ENCODE measurements at regions not wholly inside any gene's neighbourhood (a gene's known extent, or its start where the extent isn't known, plus 50 kb on each side); places are given as distances from the start of the nearest gene placed in this dataset.

DNA sequence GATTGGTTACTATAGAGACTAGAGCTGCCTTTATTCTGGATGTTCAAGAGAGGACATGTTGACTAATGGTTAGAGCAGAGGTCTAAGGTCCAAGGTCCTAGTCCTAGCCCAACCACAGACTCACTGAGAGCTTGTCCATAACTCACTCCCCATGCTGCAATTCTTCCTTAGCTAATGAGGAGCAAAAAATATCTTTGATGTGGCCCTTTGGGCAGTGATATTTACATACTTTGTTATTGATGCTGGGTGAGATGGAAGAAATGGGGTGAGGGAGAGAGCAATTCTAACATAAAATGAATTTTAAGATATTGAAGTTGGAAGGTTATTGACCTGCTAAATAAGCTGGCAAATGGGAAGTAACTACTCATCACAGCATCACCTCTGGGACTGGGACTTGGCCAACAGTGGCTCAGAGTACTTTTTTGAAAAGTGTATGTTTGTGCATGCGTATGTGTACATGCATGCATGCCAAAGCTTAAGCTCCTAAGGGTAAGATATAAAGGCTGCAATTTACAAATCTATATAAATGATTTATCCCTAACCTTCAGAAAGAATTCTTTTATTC lies 58.0 kb upstream of the ANKRD55 start:
- Histone ChIP-seq H3K27me3 (no peaks in the 10 kb centered on the region), H3K36me3 (no peaks in the 10 kb centered on the region), H3K4me1 (no peaks in the 10 kb centered on the region), H3K4me3 (no peak overlapping the region), H3K9me3 (no peaks in the 10 kb centered on the region), H3K27ac (no peak overlapping the region)
- TF ChIP-seq, protein P1, sequence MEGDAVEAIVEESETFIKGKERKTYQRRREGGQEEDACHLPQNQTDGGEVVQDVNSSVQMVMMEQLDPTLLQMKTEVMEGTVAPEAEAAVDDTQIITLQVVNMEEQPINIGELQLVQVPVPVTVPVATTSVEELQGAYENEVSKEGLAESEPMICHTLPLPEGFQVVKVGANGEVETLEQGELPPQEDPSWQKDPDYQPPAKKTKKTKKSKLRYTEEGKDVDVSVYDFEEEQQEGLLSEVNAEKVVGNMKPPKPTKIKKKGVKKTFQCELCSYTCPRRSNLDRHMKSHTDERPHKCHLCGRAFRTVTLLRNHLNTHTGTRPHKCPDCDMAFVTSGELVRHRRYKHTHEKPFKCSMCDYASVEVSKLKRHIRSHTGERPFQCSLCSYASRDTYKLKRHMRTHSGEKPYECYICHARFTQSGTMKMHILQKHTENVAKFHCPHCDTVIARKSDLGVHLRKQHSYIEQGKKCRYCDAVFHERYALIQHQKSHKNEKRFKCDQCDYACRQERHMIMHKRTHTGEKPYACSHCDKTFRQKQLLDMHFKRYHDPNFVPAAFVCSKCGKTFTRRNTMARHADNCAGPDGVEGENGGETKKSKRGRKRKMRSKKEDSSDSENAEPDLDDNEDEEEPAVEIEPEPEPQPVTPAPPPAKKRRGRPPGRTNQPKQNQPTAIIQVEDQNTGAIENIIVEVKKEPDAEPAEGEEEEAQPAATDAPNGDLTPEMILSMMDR (IDR thresholded peaks at IDR 0.05): no peak
- no peak for TF ChIP-seq POLR2A (IDR thresholded peaks at IDR 0.05)
- 92% methylated on average over 1 of the region's 1 CpG for WGBS (ENCODE audit: insufficient coverage, low coverage, low lambda C conversion rate, missing lambda C conversion rate)
- intact Hi-C loops (cut with DNase I): no loop called here
- ATAC-seq (no peak), DNase-seq (no peak)

DNA sequence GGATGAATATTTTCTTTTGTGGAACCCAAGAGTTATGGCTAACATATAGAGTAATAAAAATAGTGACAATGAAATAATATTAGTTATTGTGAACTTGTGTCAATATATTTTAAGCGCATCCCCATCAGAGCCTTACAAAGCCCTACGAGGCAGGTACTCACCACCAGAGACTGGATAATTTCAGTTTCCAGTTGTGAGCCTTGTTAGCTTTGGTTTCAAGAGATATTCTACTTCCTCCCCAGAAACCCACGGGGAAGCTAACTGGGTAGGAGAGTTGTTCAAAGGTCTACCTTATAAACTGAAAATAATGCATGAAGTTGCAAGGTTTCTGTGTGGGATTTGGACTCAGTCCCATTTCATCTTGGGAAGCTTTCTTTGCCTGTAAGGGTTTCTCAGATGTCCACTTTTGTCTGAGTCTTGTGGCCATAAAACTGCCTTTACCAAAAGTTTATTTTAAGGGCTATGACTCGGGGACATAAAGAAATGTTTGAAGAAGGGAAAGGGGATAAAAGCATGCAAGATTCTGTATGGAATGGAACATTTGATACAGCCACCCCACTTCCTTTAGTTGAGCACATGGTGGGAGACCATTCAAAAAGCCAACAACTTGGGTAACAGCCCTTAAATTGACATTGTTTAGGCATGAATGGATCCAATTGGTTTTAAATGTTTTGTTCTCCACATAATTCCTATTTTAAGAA lies 57.4 kb upstream of the ANKRD55 start:
- WGBS (ENCODE audit: insufficient coverage, low coverage, low lambda C conversion rate, missing lambda C conversion rate): 63% methylated on average over 4 of the region's 4 CpGs
- DNase-seq (no peak), ATAC-seq (no peak)
- intact Hi-C loops (cut with DNase I): no loop called here
- Histone ChIP-seq H3K27me3 (no peaks in the 10 kb centered on the region), H3K4me3 (no peak overlapping the region), H3K27ac (no peak overlapping the region), H3K36me3 (no peaks in the 10 kb centered on the region), H3K4me1 (no peaks in the 10 kb centered on the region), H3K9me3 (no peaks in the 10 kb centered on the region)
- no peak for TF ChIP-seq POLR2A (IDR thresholded peaks at IDR 0.05)
- TF ChIP-seq, protein P1 (IDR thresholded peaks at IDR 0.05): no peak

DNA sequence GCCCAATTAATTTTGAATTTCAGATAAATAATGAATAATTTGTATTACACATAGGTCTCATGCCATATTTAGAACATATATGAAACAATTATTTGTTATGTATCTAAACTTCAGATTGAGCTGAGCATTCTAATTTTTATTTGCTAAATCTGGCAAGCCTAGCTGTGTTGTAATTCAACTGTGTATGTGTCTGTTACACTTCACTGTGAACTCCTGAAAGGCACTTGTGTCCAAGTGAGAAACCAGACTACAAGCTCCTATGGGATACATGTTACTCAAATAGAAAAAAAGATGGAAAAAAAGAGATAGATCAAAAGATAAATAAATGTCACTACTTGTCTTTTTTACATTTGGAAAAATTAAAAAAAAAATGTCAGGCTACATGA lies 56.5 kb upstream of the ANKRD55 start:
- intact Hi-C loops (cut with DNase I): no loop called here
- no peaks in the 10 kb centered on the region for H3K27me3 ChIP-seq
- ATAC-seq (no peak), DNase-seq (no peak)
- no peak for TF ChIP-seq POLR2A (IDR thresholded peaks at IDR 0.05)
- TF ChIP-seq, protein P1 (IDR thresholded peaks at IDR 0.05): no peak
- no peak overlapping the region for H3K27ac ChIP-seq
- H3K4me1 ChIP-seq: no peaks in the 10 kb centered on the region
- no peaks in the 10 kb centered on the region for H3K9me3 ChIP-seq
- H3K4me3 ChIP-seq: no peak overlapping the region
- no peaks in the 10 kb centered on the region for H3K36me3 ChIP-seq

DNA sequence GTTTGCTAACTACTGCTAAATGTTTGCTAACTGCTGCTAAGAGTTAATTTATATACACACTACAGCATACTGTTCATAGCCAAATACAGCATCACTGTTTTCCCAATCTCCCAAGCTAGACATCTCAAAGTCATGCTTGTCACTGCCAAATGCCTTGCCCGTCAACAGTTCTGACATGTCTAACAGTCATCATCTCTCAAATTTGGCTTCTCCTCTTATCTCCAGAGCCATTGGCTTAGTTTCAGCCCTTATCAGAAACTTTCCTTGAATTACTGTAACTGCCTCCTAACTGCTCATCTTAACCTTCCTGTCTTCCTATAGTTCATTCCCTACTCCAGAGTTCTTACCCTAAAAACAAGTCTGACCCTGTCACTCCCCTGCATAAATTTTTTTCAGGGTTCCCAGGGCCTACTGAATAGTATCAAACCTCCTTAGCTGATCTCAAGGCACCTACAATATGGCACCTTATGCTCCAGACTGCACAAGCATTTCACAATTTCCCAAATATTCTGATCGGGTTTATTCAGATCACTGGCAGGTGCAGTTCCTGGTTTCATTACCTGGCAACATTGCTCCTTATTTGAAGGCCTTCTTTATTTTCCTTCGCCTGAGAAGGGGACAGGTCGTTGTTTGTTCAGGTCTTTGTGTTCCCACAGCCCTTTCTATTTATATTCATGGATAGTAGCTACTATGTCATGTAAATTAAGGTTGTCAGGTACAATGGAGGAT lies 55.9 kb upstream of the ANKRD55 start:
- Histone ChIP-seq H3K4me3 (no peak overlapping the region), H3K36me3 (no peaks in the 10 kb centered on the region), H3K4me1 (no peaks in the 10 kb centered on the region), H3K27ac (no peak overlapping the region), H3K9me3 (no peaks in the 10 kb centered on the region), H3K27me3 (no peaks in the 10 kb centered on the region)
- no peak for ATAC-seq
- WGBS (ENCODE audit: insufficient coverage, low coverage, low lambda C conversion rate, missing lambda C conversion rate): 75% methylated on average over 4 of the region's 4 CpGs
- intact Hi-C loops (cut with DNase I): no loop called here
- DNase-seq: no peak
- TF ChIP-seq POLR2A (IDR thresholded peaks at IDR 0.05): no peak
- TF ChIP-seq, protein P1 (IDR thresholded peaks at IDR 0.05): no peak

Measured in right lobe of liver (tissue), 6 donors.